ENCODE measurements at regions not wholly inside any gene's neighbourhood (a gene's known extent, or its start where the extent isn't known, plus 50 kb on each side); places are given as distances from the start of the nearest gene placed in this dataset.

DNA sequence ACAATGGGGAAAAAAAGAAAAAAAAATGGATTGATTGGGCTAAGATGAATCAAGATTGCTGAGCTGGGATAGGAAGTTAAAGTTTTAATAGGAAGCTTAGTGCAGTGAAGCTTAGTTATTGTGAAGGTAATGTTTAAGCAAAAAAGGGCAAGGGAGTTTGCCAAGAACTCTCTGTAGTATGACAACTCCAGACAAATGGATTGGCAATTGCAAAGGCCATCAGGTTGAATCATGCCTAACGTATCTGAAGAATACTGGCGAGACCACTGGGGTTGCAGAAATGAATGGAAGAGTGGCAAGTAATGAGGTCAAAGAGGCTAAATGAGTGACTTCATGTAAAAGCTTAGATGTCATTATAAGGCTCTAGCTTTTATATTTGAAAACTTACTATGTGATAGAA is 1654.0 kb downstream of the PCDH7 start:
- TF ChIP-seq CTCF (IDR thresholded peaks at IDR 0.05): no peak
- ATAC-seq (ENCODE audit: low FRiP score) (no peak), DNase-seq (ENCODE audit: low spot score) (no peak)

- no peak for TF ChIP-seq CTCF (IDR thresholded peaks at IDR 0.05)
- DNase-seq (ENCODE audit: low spot score) (no peak), ATAC-seq (ENCODE audit: low FRiP score) (no peak)
Observed at GRCh38 chr4:32393806-32394205, 1673.6 kb downstream of the PCDH7 start.

GRCh38 chr4:32394255-32394654 is 1674.1 kb downstream of the PCDH7 start:
- DNase-seq (ENCODE audit: low spot score): no peak
- ATAC-seq (ENCODE audit: low FRiP score): no peak
- TF ChIP-seq CTCF (IDR thresholded peaks at IDR 0.05): no peak

DNA sequence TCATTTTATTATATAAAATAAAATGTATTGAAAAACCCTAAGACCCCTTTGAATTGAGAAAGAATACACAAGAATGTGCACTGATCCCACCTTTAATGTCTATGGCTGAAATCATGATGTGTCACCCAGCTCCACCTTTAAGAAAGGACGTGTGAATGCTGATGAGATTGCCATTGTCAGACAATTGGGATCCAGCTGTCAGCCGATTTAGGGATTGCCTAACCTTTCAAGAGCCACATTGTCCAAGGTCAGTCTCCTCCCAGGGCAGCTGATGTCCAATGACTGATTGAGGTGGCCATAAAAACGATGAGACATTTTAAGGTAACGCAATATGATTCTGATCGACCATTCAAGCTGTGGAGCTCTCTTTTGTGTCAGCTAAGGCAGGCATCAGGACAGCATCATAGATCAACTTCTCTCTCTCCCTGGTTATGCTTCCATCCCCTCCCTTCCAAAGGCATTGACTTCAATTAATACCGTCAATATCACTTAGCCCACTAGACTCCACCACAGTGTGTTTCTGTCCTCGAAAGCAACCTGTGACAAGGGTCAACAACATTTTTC is 1676.4 kb downstream of the PCDH7 start:
- no peak for ATAC-seq (ENCODE audit: low FRiP score)
- no peak for TF ChIP-seq CTCF (IDR thresholded peaks at IDR 0.05)
- DNase-seq (ENCODE audit: low spot score): no peak

DNA sequence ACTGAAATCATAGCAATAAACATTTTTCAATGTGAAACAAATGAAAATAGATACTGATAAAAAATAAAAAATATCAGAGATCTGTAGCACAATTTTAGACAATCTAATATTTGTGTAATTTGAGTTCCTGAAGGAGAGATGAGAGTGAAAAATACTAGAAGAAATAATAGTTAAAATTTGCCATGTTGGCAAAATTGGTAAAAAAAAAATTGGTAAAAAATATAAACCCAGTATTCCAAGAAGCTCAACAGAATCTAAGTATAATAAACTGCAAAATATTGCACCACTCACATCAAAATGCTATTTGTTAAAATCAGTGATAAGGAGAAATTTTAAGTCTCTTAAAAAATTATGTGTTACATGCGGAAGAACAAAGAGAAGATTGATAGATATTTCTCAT is 1680.7 kb downstream of the PCDH7 start:
- no peak for TF ChIP-seq CTCF (IDR thresholded peaks at IDR 0.05)
- DNase-seq (ENCODE audit: low spot score) (no peak), ATAC-seq (ENCODE audit: low FRiP score) (no peak)

- DNase-seq (ENCODE audit: low spot score) (no peak), ATAC-seq (ENCODE audit: low FRiP score) (no peak)
- no peak for TF ChIP-seq CTCF (IDR thresholded peaks at IDR 0.05)
Observed at GRCh38 chr4:32417113-32417704, 1697.0 kb downstream of the PCDH7 start.

DNA sequence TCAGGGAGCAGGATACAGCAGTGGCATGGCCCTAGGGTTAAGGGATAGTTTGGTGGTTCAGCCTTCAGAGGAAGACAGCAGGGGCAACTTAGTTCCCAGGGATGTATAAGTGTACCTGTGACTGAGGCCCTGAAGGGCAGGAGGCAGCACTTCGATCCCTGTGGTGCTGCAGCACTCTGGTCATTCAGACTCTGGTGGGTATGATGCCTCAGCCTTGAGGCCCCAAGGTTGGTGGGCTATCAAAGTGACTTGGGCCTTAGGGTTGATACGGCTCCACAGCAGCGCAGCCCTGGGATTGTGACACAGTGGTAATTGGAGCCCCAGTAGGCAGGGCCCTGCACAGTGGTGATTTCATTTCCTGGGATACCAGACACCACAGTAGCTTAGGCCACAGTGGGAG is 1703.1 kb downstream of the PCDH7 start:
- no peak for TF ChIP-seq CTCF (IDR thresholded peaks at IDR 0.05)
- no peak for ATAC-seq (ENCODE audit: low FRiP score)
- no peak for DNase-seq (ENCODE audit: low spot score)

Measured in omental fat pad (tissue), 3 donors.